HG03460 (cell line): ENCODE measurements at regions not wholly inside any gene's neighbourhood (a gene's known extent, or its start where the extent isn't known, plus 50 kb on each side); places are given as distances from the start of the nearest gene placed in this dataset.

Experiments used
- ATAC-seq: cut with Tn5 transposase; IDR thresholded peaks from one replicate; pipeline ENCODE4 v1.9.1; 2021; ENCODE audit not compliant: unreplicated experiment

DNA sequence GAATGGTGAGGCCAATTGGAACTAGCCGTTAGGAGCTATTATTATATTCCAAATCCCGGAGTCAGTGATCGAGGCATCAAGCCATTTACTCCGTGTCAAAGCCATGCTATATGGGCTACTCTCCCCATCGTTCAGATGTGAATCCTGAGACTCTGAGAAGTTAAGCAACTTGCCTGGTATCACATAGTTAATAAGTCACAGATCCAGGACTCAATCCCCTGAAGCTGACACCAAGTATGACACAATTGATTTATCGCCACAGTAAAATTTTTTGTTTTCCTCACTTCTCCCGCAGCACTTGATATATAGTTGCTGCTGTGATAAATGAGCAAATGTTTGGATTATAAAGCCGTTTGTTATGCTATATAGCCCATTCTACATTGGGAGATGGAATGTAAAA is 50.8 kb upstream of the TSHZ2 start:
- ATAC-seq = no peak

GRCh38 chr20:52918311-52918710 is 53.8 kb upstream of the TSHZ2 start:
- ATAC-seq = no peak

DNA sequence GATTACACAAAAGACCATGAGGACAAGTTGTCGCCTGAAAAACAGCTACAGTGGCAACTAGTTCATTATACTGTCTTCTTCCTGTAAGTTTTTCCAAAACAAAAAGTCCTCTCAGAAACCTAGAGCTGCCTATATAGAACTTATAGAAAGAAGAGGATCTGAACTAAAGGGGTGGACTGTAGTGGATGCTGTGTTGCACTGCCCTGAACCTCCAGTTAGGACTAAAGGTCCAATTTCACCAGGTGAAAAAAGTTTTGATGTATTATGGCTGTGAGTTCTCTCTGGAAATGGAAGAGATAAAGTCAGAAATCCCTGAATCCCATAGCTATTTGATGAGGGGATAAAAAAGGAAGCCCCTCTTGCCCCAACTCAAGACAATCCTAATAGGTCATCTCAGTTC is 56.6 kb upstream of the TSHZ2 start:
- ATAC-seq = no peak

- ATAC-seq = no peak
Observed at GRCh38 chr20:52914870-52915269, 57.3 kb upstream of the TSHZ2 start.

- ATAC-seq = no peak
Observed at GRCh38 chr20:52913650-52914387, 58.3 kb upstream of the TSHZ2 start.

DNA sequence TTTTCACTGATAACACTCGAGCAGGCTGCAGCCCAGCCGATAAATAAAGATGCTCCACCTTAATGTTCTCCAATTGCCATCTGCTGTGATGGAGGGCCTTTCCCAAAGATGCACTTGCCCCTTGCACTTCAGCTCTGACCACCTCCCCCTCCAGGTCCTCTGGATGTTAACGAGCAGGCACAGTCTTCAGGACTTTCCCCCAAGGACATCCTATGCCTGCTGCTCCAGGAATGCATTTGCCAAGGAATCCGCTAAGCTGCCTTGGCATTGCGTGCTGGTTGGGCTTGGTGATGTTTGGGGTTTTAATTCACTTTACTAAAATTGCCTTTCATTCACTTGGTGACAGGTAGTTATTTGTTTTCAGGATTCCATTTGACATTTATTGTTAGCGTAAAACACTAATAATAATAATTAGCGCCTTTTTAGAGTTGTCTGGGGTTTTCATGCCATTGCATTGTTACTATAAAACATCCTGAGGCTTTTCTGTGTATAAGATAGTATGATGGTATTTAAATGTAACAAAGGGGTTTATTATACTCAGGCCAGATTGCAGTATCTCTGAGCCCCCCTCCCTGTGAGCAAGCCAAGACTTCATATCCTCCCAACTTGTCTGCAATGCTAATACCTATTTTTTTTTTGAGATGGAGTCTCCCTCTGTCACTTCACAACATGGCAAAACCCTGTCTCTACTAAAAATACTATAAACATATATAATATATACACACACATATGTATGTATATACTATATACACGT is 66.7 kb upstream of the TSHZ2 start:
- ATAC-seq = no peak

DNA sequence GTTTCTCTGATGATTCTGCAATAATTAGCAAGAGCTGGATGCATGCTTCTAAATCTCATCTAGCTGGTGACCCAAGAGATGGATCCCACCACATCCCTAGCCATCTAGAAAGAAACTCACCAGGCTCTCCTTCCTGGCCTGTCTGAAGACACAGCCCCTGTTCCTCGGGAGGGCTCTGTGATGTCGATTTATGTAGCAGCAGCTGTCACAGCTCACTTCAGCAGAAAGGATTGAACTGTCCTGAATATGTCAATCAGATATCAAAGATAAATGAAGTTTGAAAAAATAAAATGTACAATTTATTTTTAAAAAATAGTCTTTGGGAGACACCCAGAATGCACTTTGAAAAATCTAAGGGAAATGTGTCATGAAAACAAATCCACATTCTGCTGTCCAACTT is 67.3 kb upstream of the TSHZ2 start:
- no peak for ATAC-seq

GRCh38 chr20:52899041-52899608 is 73.0 kb upstream of the TSHZ2 start:
- no peak for ATAC-seq

DNA sequence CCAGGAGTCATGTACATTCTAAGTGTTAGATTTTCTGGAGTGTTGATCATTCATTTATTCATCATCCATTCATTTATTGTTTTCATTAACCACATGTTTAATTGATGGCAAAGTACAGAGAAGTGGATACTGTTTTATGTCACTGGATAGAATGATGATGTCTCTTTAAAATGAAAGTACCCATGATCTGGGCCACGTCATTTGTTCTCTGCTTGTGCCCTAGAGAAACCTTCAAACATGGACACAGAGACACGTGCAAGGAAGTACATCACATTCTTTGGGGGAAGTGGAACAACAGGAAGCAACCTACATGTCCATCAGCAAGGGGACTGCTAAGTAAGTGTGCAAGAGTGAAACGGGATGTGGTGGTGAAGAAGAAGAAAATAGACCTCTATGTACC is 75.8 kb upstream of the TSHZ2 start:
- no peak for ATAC-seq

DNA sequence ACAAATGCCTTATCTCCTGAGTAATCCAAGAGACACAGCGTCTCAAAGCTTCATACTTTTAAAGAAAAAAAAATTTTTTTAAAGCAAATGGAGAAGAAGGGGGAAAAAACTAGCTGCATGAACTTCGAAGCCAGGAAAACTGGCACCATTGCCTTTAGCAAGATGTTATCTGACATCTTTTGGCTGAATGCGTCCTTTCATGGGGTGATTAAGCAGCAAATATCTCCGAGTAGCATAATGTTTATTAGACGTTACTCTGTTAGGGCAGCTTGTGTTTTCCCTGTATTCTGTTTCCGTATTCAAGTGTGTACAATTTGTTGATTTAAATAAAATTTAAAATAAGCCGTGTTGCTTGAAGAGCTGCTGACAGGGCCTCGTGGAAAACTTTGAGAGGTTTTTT is 76.5 kb upstream of the TSHZ2 start:
- no peak for ATAC-seq

DNA sequence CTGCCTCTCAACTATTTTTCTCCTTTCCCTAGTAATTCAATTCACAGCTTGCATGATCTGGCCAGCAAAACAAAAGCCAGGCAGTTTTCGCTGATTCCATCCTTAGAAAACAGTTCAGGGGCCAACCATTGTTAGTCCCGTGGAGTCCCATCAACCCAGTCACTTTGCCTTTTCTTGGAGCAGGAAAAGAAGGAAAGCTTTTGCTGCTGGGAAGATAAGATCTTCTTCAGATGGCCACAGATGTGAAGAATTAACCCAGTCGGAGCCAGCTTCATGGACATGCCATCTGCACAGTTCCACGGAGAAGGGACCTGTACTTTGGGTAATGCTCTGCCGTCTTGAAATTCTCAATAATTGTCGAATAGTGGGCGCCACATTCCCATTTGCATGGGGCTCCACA is 76.9 kb upstream of the TSHZ2 start:
- ATAC-seq = no peak

DNA sequence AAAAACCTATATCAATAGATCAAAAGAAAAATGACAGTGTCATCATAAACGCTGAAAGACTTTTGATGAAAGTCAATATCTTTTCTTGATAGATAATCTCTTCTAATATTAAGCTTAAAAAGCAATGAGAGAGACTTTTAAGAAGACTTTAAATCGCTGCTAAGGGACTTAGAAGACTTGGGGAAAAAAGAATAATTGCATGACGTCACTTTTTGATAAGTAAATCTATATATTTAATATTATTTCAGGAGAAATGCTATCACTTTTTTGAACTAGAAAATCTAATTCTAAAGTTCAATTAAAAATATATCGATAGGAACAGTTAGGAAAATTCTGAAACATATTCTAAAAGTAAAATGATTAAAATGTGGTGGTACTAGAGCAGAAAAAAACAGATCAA is 78.7 kb upstream of the TSHZ2 start:
- no peak for ATAC-seq

DNA sequence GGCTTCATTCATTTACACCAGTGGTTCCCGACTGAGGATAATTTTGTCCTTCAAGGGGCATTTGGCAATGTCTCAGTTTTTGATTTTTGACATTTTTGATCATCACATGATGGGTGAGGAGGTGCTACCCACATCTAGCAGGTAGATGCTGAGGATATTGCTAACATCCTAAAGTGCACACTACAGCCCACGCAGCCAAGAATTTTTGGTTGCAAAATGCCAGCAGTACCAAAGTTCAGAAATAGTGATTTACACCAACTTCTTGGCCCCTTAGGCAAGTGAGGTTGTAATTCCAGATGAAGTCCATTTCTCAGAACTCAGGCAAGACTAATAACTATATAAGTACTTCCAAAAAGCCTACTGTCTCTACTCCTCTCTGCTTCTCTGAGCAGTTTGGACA is 80.1 kb upstream of the TSHZ2 start:
- no peak for ATAC-seq

DNA sequence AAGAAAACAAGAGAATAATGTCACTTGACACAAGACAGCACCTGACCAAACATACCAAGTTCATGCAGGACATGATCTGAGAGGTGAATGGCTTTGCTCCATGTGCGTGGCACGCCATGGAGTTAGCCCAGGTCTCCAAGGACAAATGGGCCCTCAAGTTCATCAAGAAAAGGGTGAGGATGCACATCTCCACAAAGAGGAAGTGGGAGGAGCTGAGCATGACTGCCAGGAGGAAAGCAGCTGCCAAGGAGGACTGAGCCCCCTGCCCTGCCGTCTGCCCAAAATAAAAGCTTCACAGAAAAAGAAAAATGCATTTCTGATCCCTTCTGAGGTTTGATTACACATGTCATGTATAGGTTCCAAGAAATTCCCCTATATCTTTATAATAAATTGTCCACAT is 82.0 kb upstream of the TSHZ2 start:
- no peak for ATAC-seq

DNA sequence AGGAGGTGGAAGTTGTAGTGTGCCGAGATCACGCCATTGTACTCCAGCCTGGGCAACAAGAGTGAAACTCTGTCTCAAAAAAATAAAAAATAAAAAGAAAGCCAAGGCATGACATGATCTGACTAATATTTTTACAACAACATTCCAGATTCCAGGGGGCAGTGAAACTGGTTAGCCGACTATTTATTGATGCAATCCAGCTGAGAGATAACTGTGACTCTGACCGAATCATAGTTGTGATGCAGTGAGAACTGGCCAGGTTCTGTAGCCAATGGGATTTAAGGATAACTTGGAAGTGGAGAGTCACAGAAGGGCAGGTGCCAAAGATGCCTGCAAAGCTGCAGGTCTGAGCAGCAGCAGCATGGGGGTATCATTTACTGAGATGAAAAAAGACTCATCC is 82.9 kb upstream of the TSHZ2 start:
- ATAC-seq = no peak

- ATAC-seq = no peak
Observed at GRCh38 chr20:52888096-52888495, 84.1 kb upstream of the TSHZ2 start.

DNA sequence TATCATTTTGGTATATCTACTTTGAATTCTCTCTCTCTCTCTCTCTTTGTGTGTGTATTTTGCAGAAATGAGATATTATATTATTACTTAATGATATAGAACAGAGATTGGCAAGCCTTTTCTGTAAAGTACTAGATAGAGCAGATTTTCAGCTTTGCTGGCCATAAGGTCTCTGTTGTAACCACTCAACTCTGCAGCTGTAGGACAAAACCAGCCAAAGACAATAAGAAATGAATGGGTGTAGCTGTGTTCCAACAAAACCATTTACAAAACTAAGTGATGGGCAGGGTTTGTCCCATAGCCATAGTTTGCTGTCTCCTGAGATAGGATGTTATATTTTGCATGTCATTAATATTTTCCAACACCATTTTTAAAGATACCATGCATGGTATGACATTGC is 91.2 kb upstream of the TSHZ2 start:
- no peak for ATAC-seq

DNA sequence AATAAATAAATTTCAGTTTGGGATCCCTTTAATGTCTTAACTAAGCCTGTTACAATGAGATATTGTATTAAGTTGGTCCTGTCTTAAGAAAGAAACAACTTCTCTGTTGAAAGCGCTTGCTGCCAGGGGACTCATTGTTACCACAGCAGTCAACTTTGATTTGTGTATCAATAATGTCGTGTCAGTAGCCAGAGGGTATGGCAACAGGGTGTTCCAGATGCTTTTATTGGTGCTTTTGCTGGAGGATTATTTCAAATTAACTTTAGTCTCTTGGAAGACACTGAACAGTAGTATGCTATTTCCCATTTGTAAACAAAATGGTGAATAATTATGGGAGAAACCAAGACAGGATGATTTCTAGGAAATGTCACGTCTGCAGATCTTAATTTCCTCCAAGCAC is 91.9 kb upstream of the TSHZ2 start:
- ATAC-seq = no peak

DNA sequence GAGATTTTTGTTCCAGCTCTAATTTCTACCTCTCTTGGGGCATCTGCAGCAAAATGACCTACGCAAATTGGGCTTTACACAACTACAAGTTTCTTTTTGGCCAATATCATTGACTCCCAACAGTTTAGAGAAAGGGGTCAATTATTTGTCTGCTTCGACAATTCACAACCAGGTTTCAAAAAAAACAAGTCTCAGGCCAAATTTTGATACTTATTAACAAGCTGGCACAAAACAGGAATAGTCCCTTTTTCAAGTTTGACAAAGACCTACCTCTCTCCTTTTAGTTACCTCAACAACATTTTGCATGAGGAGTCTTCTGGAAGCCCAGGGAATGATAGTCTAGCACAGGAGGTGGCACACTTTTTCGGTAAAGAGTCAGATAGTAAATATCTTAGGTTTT is 97.9 kb upstream of the TSHZ2 start:
- no peak for ATAC-seq

DNA sequence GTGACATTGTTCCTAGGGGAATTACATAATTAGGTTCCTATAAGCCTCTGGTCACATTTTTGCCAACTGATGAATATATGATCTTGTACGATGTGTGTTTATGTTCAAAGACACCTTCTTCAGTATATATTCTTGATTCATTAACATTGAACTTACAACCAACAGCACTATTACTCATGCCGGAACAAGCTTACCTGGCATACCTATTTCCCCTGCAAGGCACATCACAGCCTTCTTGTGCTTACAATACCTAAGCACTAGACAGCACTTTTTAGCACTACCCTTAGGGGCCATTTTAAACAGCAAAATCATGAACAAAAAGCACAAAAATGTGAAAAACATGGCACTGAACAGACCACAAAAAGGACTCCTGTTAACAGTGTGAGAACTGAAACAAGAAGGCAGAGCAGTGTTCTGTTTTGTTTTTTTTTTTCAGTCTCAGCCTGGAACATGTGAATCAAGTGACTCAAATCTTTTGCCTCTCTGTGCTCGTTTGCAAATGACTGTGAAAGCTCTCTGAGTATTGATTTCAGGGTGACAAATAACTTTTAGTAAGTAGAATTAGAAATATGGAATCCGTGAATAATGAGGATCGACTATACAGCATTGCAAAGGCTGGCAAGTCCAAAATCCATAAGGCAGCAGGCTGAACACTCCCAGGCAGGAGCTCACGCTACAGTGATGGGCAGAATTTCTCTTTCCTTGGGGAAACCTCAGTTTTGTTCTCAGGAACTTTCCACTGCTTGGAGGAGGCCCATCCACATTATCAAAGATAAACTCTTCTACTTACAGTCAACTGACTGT is 102.3 kb upstream of the TSHZ2 start:
- ATAC-seq = no peak

DNA sequence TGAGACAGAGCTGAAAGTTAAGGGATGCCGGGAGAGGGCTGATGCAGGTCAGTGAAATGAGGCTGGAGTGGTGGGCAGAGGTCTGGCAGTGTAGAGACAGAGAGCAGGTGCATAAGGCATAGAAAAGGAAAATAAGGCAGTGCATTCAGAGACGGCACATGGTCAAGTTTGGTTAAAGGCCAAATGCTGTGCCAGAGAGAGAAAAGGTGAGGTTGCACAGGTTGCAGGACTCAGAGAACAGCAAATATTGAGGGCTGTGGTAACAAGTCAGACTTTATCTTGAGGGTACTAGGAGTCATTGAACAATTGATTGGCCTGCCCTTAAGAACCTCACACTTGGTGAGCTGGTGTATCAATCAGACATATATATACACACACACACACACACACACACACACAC is 102.9 kb upstream of the TSHZ2 start:
- no peak for ATAC-seq

GRCh38 chr20:52867305-52867704 is 104.9 kb upstream of the TSHZ2 start:
- no peak for ATAC-seq
